ENCODE measurements at regions not wholly inside any gene's neighbourhood (a gene's known extent, or its start where the extent isn't known, plus 50 kb on each side); places are given as distances from the start of the nearest gene placed in this dataset.

DNA sequence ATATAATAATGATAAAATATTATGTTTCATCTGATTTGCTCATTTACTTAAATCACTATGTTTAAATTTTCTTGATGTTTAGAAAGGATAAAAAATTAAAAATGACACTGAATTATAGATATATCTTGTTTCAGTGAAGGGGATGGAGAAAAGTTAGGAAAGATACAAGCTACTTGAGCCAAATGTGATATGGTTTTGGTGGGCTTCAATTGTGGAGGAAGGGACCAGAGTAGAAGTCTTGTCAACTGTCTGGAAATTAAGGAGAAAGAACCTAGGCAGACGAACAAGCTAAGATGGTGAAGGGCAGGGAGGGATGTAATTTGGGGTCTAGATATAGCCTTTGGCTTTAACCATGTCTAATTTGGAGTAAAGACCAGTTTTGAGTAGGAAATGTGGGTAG, 186.4 kb upstream of the MMS22L start (continued):
- no peak for TF ChIP-seq ELF1 (IDR thresholded peaks at IDR 0.05; ENCODE audit: borderline replicate concordance, low read depth)
- no peak for TF ChIP-seq TCF7L2 (IDR thresholded peaks at IDR 0.05; ENCODE audit: borderline replicate concordance, extremely low read depth, insufficient read depth, insufficient read length)
- TF ChIP-seq JUND (IDR thresholded peaks at IDR 0.05), result no peak

DNA sequence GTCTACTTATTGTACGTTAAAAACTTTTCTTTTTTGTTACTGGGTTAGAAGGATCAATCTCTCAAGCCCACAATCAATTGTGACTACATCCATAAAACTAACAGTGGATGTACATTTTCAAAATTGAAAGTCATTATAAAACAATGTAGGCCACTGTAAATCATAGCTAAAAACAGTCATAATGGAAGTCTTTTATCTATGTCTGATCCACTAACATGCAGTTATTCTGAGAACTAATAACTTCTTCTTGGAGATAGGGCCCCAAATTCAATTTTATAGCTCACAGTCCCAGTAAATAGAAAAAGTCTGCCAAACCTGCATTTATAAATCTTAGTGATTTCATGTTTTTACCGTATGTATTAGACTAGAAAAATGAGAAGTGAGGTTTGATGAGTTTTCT, 187.3 kb upstream of the MMS22L start:
- no peaks in the 10 kb centered on the region for H4K20me1 ChIP-seq (ENCODE audit: insufficient read depth)
- POLR2A ChIA-PET, result no interaction called here
- CTCF ChIA-PET, result interaction anchor here (1.5 kb wide), 1 partner anchor 30 kb away, joined by 5 read pairs; no protein-coding TSS in a partner anchor
- no peak overlapping the region for H3K4me3 ChIP-seq (replicated peaks in 1 of 2; ENCODE audit: low read depth in 1 of 2, low read length in 2 of 2)
- intact Hi-C loops (cut with micrococcal nuclease), result no loop called here
- DNase-seq (ENCODE audit: low read depth, low spot score) (no peak), ATAC-seq (no peak)
- H3K4me1 ChIP-seq (ENCODE audit: control insufficient read depth in 1 of 2, insufficient read depth in 2 of 2, low read length in 2 of 2), result no peaks in the 10 kb centered on the region
- H3K27me3 ChIP-seq (ENCODE audit: insufficient read depth, low read length), result no peaks in the 10 kb centered on the region
- H2AFZ ChIP-seq (ENCODE audit: low read depth, low read length, poor library complexity, severe bottlenecking), result no peak overlapping the region
- TF ChIP-seq POLR2A (IDR thresholded peaks at IDR 0.05; ENCODE audit: borderline replicate concordance, extremely low read depth, insufficient read depth, insufficient read length) (no peak), ZFX (IDR thresholded peaks at IDR 0.05) (no peak), SRF (IDR thresholded peaks at IDR 0.05; ENCODE audit: low read depth) (no peak), SIN3A (IDR thresholded peaks at IDR 0.05; ENCODE audit: low read depth) (no peak)
- H3K36me3 ChIP-seq (ENCODE audit: control insufficient read depth in 1 of 2, insufficient read depth in 2 of 2, low read length in 2 of 2), result no peaks in the 10 kb centered on the region
- H3K79me2 ChIP-seq (ENCODE audit: insufficient read depth, low read length), result no peaks in the 10 kb centered on the region
- no peaks in the 10 kb centered on the region for H3K9me3 ChIP-seq (ENCODE audit: control insufficient read depth in 1 of 2, insufficient read depth in 1 of 2, low read depth in 1 of 2, low read length in 2 of 2)
- H3K9ac ChIP-seq (ENCODE audit: low read length), result no peak overlapping the region
- no TSS peak for BruUV-seq (replicated peaks)
- no peaks in the 10 kb centered on the region for H3K9me2 ChIP-seq (ENCODE audit: insufficient read depth)
- no peak overlapping the region for H3K4me2 ChIP-seq (ENCODE audit: low read length)
- RAD21 ChIA-PET (ENCODE audit: low non-redundant PET in 1 of 2, low total read pairs in 2 of 2, uncharacterized antibody in 2 of 2, unreplicated experiment in 2 of 2), result no interaction called here
- H3K27ac ChIP-seq (ENCODE audit: low read depth, low read length), result no peak overlapping the region

- Histone ChIP-seq H3K27me3 (ENCODE audit: insufficient read depth, low read length) (no peaks in the 10 kb centered on the region; the same call in 1 of the 2 replicates), H3K79me2 (ENCODE audit: insufficient read depth, low read length) (no peaks in the 10 kb centered on the region), H3K4me3 (replicated peaks in 1 of 2; ENCODE audit: low read depth in 1 of 2, low read length in 2 of 2) (no peak overlapping the region), H3K4me1 (ENCODE audit: control insufficient read depth in 1 of 2, insufficient read depth in 2 of 2, low read length in 2 of 2) (no peaks in the 10 kb centered on the region), H4K20me1 (ENCODE audit: insufficient read depth) (no peaks in the 10 kb centered on the region), H3K9ac (ENCODE audit: low read length) (no peak overlapping the region), H3K27ac (ENCODE audit: low read depth, low read length) (no peak overlapping the region), H3K36me3 (ENCODE audit: control insufficient read depth in 1 of 2, insufficient read depth in 2 of 2, low read length in 2 of 2) (no peaks in the 10 kb centered on the region), H2AFZ (ENCODE audit: low read depth, low read length, poor library complexity, severe bottlenecking) (no peak overlapping the region), H3K4me2 (ENCODE audit: low read length) (no peak overlapping the region), H3K9me3 (ENCODE audit: control insufficient read depth in 1 of 2, insufficient read depth in 1 of 2, low read depth in 1 of 2, low read length in 2 of 2) (no peaks in the 10 kb centered on the region), H3K9me2 (ENCODE audit: insufficient read depth) (no peaks in the 10 kb centered on the region)
- no peak for TF ChIP-seq FOSL1 (IDR thresholded peaks at IDR 0.05; ENCODE audit: low read depth)
- TF ChIP-seq, protein P1, sequence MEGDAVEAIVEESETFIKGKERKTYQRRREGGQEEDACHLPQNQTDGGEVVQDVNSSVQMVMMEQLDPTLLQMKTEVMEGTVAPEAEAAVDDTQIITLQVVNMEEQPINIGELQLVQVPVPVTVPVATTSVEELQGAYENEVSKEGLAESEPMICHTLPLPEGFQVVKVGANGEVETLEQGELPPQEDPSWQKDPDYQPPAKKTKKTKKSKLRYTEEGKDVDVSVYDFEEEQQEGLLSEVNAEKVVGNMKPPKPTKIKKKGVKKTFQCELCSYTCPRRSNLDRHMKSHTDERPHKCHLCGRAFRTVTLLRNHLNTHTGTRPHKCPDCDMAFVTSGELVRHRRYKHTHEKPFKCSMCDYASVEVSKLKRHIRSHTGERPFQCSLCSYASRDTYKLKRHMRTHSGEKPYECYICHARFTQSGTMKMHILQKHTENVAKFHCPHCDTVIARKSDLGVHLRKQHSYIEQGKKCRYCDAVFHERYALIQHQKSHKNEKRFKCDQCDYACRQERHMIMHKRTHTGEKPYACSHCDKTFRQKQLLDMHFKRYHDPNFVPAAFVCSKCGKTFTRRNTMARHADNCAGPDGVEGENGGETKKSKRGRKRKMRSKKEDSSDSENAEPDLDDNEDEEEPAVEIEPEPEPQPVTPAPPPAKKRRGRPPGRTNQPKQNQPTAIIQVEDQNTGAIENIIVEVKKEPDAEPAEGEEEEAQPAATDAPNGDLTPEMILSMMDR (IDR thresholded peaks at IDR 0.05 in 2 of 3, conservative IDR thresholded peaks at IDR 0.05 in 1 of 3; ENCODE audit: borderline replicate concordance in 1 of 3, insufficient read depth in 1 of 3, low read depth in 2 of 3, low read length in 2 of 3), result peak; percentile 13 to 51 (median 30); a peak in 4 of 6 replicates
- ChIA-PET RAD21 (ENCODE audit: low non-redundant PET in 1 of 2, low total read pairs in 2 of 2, uncharacterized antibody in 2 of 2, unreplicated experiment in 2 of 2) (no interaction called here), CTCF (interaction anchor here (1.2 kb wide), 1 partner anchor 37 kb away, joined by 4 read pairs; no protein-coding TSS in a partner anchor), POLR2A (no interaction called here)
- ATAC-seq (peak; percentile 63), DNase-seq (ENCODE audit: low read depth, low spot score) (no peak)
- no TSS peak for BruUV-seq (replicated peaks)
- intact Hi-C loops (cut with micrococcal nuclease), result no loop called here
Observed at GRCh38 chr6:97473979-97474378, 191.0 kb upstream of the MMS22L start.

Data from HCT116 (cell line).